Choroid plexus epithelial cell (primary cell): ENCODE measurements at regions not wholly inside any gene's neighbourhood (a gene's known extent, or its start where the extent isn't known, plus 50 kb on each side); places are given as distances from the start of the nearest gene placed in this dataset.

Experiments
- DNase-seq: peaks from one replicate; pipeline ENCODE4 v3.0.0-alpha.2; 2010; ENCODE audit warnings: low read depth
- H3K4me3 ChIP-seq: 2 replicates; pipeline ENCODE4 v1.5.1; 2011; ENCODE audit warnings: low read depth, mild to moderate bottlenecking, control low read depth, low read length, moderate library complexity
- TF ChIP-seq, protein P1 (sequence below): conservative IDR thresholded peaks from 2 replicates; pipeline ENCODE4 v1.5.1; 2011; ENCODE audit warnings: low read depth, mild to moderate bottlenecking, control low read depth, inconsistent platforms, low read length, moderate library complexity

DNA sequence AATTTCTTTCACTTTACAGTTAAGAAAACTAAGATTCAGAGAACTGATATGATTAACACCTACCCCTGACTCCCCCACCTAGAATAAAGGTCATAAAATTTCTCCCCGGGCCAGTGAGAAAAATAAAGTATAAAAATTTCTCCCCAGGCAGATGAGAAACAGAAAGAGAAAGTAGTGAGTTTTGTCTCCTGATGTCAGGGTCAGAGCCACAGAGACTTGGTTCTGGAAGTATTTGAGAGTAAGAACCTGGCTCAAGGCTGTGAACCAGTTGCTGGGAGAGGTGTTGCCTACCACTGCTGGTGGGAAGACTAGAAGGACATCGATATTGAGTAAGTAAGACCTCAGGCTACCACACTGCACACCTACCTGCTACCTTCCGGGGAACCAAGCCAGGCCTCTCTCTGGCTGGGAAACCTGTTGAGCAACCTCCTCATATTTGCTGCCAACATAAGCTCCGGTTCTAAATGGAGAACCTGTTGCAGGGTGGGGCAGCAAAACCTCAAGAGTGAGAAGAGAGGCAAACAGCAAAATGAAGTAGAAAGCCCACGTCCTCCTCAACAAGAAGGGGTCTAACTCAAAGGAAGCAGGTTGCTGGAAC is 104.2 kb upstream of the PUDP start:
- H3K4me3 ChIP-seq, result no peak overlapping the region
- TF ChIP-seq, protein P1, sequence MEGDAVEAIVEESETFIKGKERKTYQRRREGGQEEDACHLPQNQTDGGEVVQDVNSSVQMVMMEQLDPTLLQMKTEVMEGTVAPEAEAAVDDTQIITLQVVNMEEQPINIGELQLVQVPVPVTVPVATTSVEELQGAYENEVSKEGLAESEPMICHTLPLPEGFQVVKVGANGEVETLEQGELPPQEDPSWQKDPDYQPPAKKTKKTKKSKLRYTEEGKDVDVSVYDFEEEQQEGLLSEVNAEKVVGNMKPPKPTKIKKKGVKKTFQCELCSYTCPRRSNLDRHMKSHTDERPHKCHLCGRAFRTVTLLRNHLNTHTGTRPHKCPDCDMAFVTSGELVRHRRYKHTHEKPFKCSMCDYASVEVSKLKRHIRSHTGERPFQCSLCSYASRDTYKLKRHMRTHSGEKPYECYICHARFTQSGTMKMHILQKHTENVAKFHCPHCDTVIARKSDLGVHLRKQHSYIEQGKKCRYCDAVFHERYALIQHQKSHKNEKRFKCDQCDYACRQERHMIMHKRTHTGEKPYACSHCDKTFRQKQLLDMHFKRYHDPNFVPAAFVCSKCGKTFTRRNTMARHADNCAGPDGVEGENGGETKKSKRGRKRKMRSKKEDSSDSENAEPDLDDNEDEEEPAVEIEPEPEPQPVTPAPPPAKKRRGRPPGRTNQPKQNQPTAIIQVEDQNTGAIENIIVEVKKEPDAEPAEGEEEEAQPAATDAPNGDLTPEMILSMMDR, result no peak
- no peak for DNase-seq

DNA sequence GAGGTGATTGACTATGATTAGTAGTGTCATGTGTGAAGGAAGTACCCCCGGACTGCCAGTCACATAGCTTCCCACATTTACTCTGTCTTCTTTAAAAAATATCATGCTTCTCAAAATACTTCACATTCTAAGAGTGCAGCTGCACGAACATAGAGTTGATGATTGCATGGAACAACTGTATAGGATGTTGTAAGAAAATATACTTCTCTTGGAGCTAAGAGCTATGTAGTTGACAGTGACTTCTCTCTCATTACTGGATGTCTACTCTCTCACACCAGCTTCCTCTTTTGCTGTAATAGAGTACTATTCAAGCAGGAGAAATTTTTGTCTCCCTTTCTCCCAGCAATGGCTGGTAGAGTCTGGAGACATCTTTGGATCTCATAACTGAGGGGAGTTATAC is 99.4 kb upstream of the PUDP start:
- DNase-seq, result no peak
- TF ChIP-seq, protein P1, result no peak
- no peak overlapping the region for H3K4me3 ChIP-seq

DNA sequence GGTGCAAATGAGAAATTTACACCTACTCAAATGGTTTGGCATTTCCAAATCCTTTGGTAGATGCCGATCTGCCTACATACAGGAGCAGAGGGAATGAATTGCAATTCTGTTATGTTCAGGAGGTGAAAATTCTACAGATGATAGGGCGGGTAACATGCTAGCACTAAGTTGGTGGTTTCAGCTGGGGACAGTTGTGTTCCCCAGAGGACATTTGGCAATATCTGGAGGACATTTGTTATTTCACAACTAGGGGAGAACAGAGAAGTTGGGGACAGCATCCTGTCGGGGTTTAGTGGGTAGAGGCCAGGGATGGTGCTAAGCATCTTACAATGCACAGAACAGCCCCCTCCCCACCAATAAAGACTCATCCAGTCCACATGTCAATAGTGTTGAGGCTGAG is 96.5 kb upstream of the PUDP start:
- no peak for DNase-seq
- TF ChIP-seq, protein P1, result no peak

DNA sequence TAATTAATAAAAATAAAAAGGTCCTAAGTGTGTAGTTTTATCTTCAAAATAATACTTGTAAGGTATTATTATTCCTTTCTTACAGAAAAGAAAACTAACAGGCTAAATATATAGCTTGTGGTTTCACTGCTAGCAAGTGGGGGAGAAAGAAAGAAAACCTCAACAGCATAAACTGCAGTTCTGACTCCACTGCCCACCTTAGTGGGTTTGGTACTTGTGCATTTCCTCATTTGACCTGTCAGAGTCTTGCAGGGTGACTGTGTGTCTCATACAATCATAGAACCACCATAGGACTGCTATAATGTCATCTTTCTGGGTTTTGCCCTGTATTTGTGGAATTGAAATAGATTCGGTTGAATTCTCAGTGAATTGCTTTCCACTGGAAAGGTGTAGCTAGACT is 94.7 kb upstream of the PUDP start:
- no peak overlapping the region for H3K4me3 ChIP-seq

More for the DNA sequence above, 96.5 kb upstream of the PUDP start:
- no peak overlapping the region for H3K4me3 ChIP-seq

DNA sequence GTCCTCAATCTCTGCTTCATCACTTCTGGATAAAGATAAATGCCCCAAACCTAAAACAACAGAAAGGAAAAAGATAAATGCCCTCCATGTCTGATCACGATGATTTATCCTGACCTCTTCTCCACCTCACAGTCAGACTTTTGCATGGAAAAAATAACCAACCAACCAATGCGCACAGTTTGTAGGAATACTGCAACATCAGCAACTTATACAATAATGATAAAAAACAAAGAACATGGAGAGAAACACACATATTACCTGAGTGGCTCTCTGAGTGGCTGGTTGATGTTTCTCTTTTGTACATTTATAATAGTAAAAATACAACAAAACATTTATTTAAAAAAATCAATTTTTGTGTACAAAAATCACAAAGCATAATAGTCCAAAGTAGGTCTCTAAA is 93.0 kb upstream of the PUDP start:
- no peak for DNase-seq
- TF ChIP-seq, protein P1, result no peak

More for the DNA sequence above, 94.7 kb upstream of the PUDP start:
- TF ChIP-seq, protein P1, result no peak
- DNase-seq, result no peak

DNA sequence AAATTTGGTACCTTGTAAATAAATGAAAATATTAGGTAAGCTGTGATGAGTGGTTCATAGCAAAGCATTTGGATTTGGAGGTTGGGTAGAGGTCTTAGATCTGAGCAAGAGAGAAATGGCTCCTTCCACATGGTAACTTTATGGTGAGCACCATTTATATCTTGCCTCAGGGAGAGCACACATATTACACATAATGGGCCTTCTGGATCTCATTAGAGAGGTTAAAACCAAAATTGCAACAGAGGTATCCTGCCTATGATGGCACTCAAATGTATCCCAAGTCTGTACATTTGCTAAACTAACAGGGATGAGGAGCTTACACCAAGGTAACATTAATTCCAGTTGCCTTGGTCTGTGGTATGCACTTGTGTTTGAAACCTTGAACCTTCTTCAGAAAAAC is 87.1 kb upstream of the PUDP start:
- DNase-seq, result no peak
- TF ChIP-seq, protein P1, result no peak
- no peak overlapping the region for H3K4me3 ChIP-seq

More for the DNA sequence above, 93.0 kb upstream of the PUDP start:
- H3K4me3 ChIP-seq, result no peak overlapping the region
